Mesenchymal stem cell (in vitro differentiated cells and primary cell): ENCODE measurements at regions not wholly inside any gene's neighbourhood (a gene's known extent, or its start where the extent isn't known, plus 50 kb on each side); places are given as distances from the start of the nearest gene placed in this dataset.
A peak's percentile ranks its signal among the peaks of the same experiment; 100 is the strongest.

ENCODE experiments used
- DNase-seq: peaks from one replicate; pipeline ENCODE4 v3.0.0-alpha.2; 2013
- H2AFZ ChIP-seq: one replicate; pipeline ENCODE4 v1.6.1; 2013; ENCODE audit warnings: low read depth, mild to moderate bottlenecking, control low read depth, inconsistent platforms, low read length, moderate library complexity
- H2AK5ac ChIP-seq: 2 replicates; pipeline ENCODE4 v1.6.1; 2013; ENCODE audit warnings: low read length, moderate library complexity, mild to moderate bottlenecking, inconsistent platforms; ENCODE audit not compliant: severe bottlenecking
- H2BK120ac ChIP-seq: one replicate; pipeline ENCODE4 v1.6.1; 2013; ENCODE audit warnings: low read depth, mild to moderate bottlenecking, inconsistent platforms, low read length, moderate library complexity
- H2BK12ac ChIP-seq, 2 experiments: one replicate each; pipeline ENCODE4 v1.6.1; 2013; ENCODE audit warnings: inconsistent platforms in 2 of 2, low read length in 2 of 2, mild to moderate bottlenecking in 2 of 2, moderate library complexity in 2 of 2, control low read depth in 1 of 2
- H2BK15ac ChIP-seq: one replicate; pipeline ENCODE4 v1.6.1; 2013; ENCODE audit warnings: mild to moderate bottlenecking, low read depth, inconsistent platforms; ENCODE audit not compliant: poor library complexity, severe bottlenecking
- H2BK5ac ChIP-seq: 2 replicates; pipeline ENCODE4 v1.6.1; 2013; ENCODE audit warnings: low read depth, mild to moderate bottlenecking, low read length, control low read depth, inconsistent platforms; ENCODE audit not compliant: poor library complexity, severe bottlenecking
- H3K14ac ChIP-seq, 2 experiments: one replicate each; pipeline ENCODE4 v1.6.1; 2013; ENCODE audit warnings: inconsistent platforms in 2 of 2, low read length in 2 of 2, control low read depth in 1 of 2, mild to moderate bottlenecking in 1 of 2, moderate library complexity in 1 of 2
- H3K18ac ChIP-seq, 2 experiments: one replicate each; pipeline ENCODE4 v1.6.1; 2013; ENCODE audit warnings: inconsistent platforms in 2 of 2, low read length in 2 of 2, control low read depth in 1 of 2, low read depth in 1 of 2, mild to moderate bottlenecking in 1 of 2
- H3K23ac ChIP-seq, 2 experiments: one replicate each; pipeline ENCODE4 v1.6.1; 2013; ENCODE audit warnings: inconsistent platforms in 2 of 2, low read length in 2 of 2, mild to moderate bottlenecking in 2 of 2, moderate library complexity in 2 of 2, control low read depth in 1 of 2
- H3K27ac ChIP-seq: 2 replicates; pipeline ENCODE4 v1.5.1; 2013; ENCODE audit warnings: mild to moderate bottlenecking, moderate library complexity, low read length, control low read depth, inconsistent platforms; ENCODE audit not compliant: poor library complexity, severe bottlenecking
- H3K27me3 ChIP-seq, 2 experiments: 2 replicates each; pipeline versions ENCODE4 v1.6.1 to v1.7.0; 2013; ENCODE audit warnings: low read length in 2 of 2, mild to moderate bottlenecking in 2 of 2, moderate library complexity in 2 of 2, control low read depth in 1 of 2, inconsistent platforms in 1 of 2; ENCODE audit not compliant: control insufficient read depth in 1 of 2, insufficient read depth in 1 of 2
- H3K36me3 ChIP-seq, 2 experiments: 2 replicates each; pipeline versions ENCODE4 v1.6.1 to v1.7.0; 2013; ENCODE audit warnings: low read length in 2 of 2, control low read depth in 1 of 2, inconsistent platforms in 1 of 2, low read depth in 1 of 2, mild to moderate bottlenecking in 1 of 2; ENCODE audit not compliant: insufficient read depth in 2 of 2, control insufficient read depth in 1 of 2
- H3K4ac ChIP-seq, 2 experiments: one replicate each; pipeline ENCODE4 v1.6.1; 2013; ENCODE audit warnings: inconsistent platforms in 2 of 2, low read length in 2 of 2, mild to moderate bottlenecking in 2 of 2, moderate library complexity in 2 of 2, control low read depth in 1 of 2, low read depth in 1 of 2
- H3K4me1 ChIP-seq: 2 replicates; pipeline ENCODE4 v1.6.1; 2013; ENCODE audit warnings: low read depth, low read length, control low read depth; ENCODE audit not compliant: control insufficient read depth, insufficient read depth
- H3K4me2 ChIP-seq: 2 replicates; pipeline ENCODE4 v1.6.1; 2013; ENCODE audit warnings: low read length, mild to moderate bottlenecking, inconsistent platforms; ENCODE audit not compliant: poor library complexity, severe bottlenecking
- H3K4me3 ChIP-seq, 2 experiments: 2 replicates each; pipeline versions ENCODE4 v1.5.1 to v1.7.0; 2013; ENCODE audit warnings: low read length in 2 of 2, mild to moderate bottlenecking in 2 of 2, control low read depth in 1 of 2, low read depth in 1 of 2; ENCODE audit not compliant: insufficient read depth in 1 of 2
- H3K79me1 ChIP-seq: replicated peaks from 2 replicates; pipeline ENCODE4 v1.6.1; 2013; ENCODE audit warnings: mild to moderate bottlenecking, control low read depth, low read length, inconsistent platforms; ENCODE audit not compliant: poor library complexity, severe bottlenecking
- H3K9ac ChIP-seq: 2 replicates; pipeline ENCODE4 v1.7.0; 2013; ENCODE audit warnings: mild to moderate bottlenecking, low read length, moderate library complexity
- H3K9me3 ChIP-seq: 2 replicates; pipeline ENCODE4 v1.7.0; 2013; ENCODE audit warnings: mild to moderate bottlenecking, low read length; ENCODE audit not compliant: control insufficient read depth
- H4K8ac ChIP-seq: one replicate; pipeline ENCODE4 v1.6.1; 2013; ENCODE audit warnings: inconsistent platforms, mild to moderate bottlenecking, low read length, moderate library complexity
- H4K91ac ChIP-seq: one replicate; pipeline ENCODE4 v1.6.1; 2013; ENCODE audit warnings: mild to moderate bottlenecking, low read length, inconsistent platforms
- WGBS: methylation state at CpG from one replicate; pipeline ENCODE4 v1.1.7; 2013; ENCODE audit warnings: mixed read lengths; 5-methylcytosine and 5-hydroxymethylcytosine counted together

DNA sequence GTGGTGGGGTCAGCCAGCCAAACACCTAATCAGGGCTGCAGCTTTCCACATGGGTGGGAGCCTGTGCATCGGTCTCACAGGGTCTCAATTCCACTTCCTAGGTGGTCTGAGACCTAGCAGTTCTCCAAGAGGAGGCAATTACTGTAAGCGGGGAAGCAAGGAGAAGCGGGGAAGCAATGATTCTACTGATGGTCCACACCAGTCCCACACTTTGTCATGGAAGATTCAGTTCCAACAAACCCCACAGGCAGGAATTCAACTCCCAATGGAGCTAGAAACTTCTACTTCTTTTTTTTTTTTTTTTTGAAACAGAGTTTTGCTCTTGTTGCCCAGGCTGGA is 158.7 kb upstream of the RAI14 start:
- peak overlapping the region in 1 of 2 experiments; percentile 32 for H3K4ac ChIP-seq
- no peak overlapping the region for H3K4me2 ChIP-seq
- H2AK5ac ChIP-seq, result no peak overlapping the region
- no peak overlapping the region for H2BK120ac ChIP-seq
- peak overlapping the region in 1 of 2 experiments; percentile 64 for H2BK12ac ChIP-seq
- no peaks in the 10 kb centered on the region for H3K27me3 ChIP-seq
- peak overlapping the region in 1 of 2 experiments; percentile 7 for H3K4me3 ChIP-seq
- no peak overlapping the region for H3K23ac ChIP-seq
- H3K14ac ChIP-seq, result no peak overlapping the region
- no peak overlapping the region for H2BK15ac ChIP-seq
- H3K9ac ChIP-seq, result peak overlapping the region; percentile 60
- peaks cover 11% of the 10 kb centered on the region for H3K4me1 ChIP-seq
- no peak overlapping the region for H4K8ac ChIP-seq
- H2AFZ ChIP-seq, result no peak overlapping the region
- H3K27ac ChIP-seq, result no peak overlapping the region
- no peak for DNase-seq
- H2BK5ac ChIP-seq, result no peak overlapping the region
- H3K9me3 ChIP-seq, result peaks cover 6% of the 10 kb centered on the region
- H4K91ac ChIP-seq, result no peak overlapping the region
- no peaks in the 10 kb centered on the region for H3K79me1 ChIP-seq
- H3K36me3 ChIP-seq, result no peaks in the 10 kb centered on the region
- H3K18ac ChIP-seq, result peak overlapping the region in 1 of 2 experiments; percentile 55
- 70% methylated on average over 3 of the region's 3 CpGs for WGBS

DNA sequence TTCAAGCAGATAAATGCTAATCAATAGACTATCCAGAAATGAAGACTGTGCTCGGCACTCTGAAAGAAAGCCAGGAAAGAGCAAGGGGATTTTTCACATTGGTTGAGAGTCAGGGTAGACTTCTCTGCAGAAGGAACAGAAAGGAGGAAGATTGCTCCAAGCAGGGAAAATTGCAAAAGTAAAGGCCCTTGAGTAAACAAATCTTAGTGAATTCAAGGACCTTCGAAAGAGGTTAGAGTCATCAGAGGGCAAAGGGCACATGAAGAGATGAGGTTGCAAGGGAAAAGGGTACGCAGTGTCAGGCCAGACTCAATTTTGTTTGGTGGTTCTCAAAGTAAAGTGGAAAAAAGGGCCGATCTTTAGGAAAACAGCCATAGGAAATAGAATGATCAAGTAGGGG is 157.6 kb upstream of the RAI14 start:
- H3K18ac ChIP-seq, result peak overlapping the region; percentile 6 to 78
- no peak overlapping the region for H4K8ac ChIP-seq
- H2BK15ac ChIP-seq, result no peak overlapping the region
- H2BK5ac ChIP-seq, result no peak overlapping the region
- WGBS, result 4% methylated on average over 4 of the region's 4 CpGs
- H3K4me3 ChIP-seq, result no peak overlapping the region
- no peak overlapping the region for H4K91ac ChIP-seq
- peak overlapping the region in 1 of 2 experiments; percentile 67 for H3K4ac ChIP-seq
- no peak overlapping the region for H3K14ac ChIP-seq
- H2BK120ac ChIP-seq, result peak overlapping the region; percentile 35
- H2AK5ac ChIP-seq, result peak overlapping the region; percentile 44
- H3K23ac ChIP-seq, result no peak overlapping the region
- H3K9ac ChIP-seq, result peak overlapping the region; percentile 62
- peak; percentile 77 for DNase-seq
- H3K27me3 ChIP-seq, result no peaks in the 10 kb centered on the region
- no peaks in the 10 kb centered on the region for H3K36me3 ChIP-seq
- no peaks in the 10 kb centered on the region for H3K79me1 ChIP-seq
- peak overlapping the region; percentile 74 for H3K27ac ChIP-seq
- H3K9me3 ChIP-seq, result peaks cover 6% of the 10 kb centered on the region
- H2AFZ ChIP-seq, result no peak overlapping the region
- H3K4me1 ChIP-seq, result peaks cover 16% of the 10 kb centered on the region
- peak overlapping the region in 1 of 2 experiments; percentile 1 for H2BK12ac ChIP-seq
- H3K4me2 ChIP-seq, result no peak overlapping the region

DNA sequence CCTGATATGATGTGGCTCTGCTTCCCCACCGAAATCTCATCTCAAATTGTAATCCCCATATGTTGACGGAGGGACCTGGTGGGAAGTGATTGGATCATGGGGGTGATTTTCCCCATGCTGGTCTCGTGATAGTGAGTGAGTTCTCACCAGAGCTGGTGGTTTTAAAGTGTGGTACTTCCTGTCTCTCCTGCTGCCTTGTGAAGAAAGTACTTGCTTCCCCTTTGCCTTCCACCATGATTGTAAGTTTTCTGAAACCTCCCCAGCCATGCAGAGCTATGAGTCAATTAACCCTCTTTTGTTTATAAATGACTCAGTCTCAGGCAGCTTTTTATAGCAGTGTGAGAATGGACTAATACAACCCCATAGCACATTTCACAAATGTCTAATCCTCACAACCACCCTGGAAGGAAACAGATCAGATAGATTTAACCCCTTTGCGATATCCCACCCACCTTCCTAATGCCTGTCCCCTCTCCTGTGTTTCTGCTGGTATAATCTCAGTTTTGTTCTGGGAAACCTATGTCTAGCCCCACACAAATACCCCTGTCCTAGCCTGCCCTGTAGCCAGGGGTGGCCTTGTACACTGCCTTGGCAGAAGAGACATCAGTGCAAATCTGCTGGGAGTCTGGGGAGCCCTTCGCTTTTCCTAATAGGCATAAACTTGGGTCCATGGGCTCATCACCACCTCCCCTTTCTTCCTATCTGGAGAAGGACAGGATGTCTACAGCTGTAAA is 157.0 kb upstream of the RAI14 start:
- H2BK120ac ChIP-seq, result peak overlapping the region; percentile 73
- peak overlapping the region in 1 of 2 experiments; percentile 72 for H3K14ac ChIP-seq
- peak overlapping the region; percentile 74 for H3K27ac ChIP-seq
- no peak overlapping the region for H2AFZ ChIP-seq
- H2BK15ac ChIP-seq, result peak overlapping the region; percentile 87
- peak overlapping the region; percentile 59 to 91 for H3K4ac ChIP-seq
- H2BK5ac ChIP-seq, result no peak overlapping the region
- peak overlapping the region; percentile 6 to 86 for H3K18ac ChIP-seq
- H2AK5ac ChIP-seq, result peak overlapping the region; percentile 26
- H3K27me3 ChIP-seq, result no peaks in the 10 kb centered on the region
- peak overlapping the region; percentile 62 for H3K9ac ChIP-seq
- no peak overlapping the region for H3K23ac ChIP-seq
- peak overlapping the region; percentile 12 for H4K8ac ChIP-seq
- peak; percentile 97 for DNase-seq
- H2BK12ac ChIP-seq, result peak overlapping the region; percentile 17 to 69
- 16% methylated on average over 4 of the region's 5 CpGs for WGBS
- H3K4me3 ChIP-seq, result peak overlapping the region in 1 of 2 experiments; percentile 21
- H3K36me3 ChIP-seq, result no peaks in the 10 kb centered on the region
- H3K4me1 ChIP-seq, result peaks cover 19% of the 10 kb centered on the region
- peak overlapping the region; percentile 55 for H4K91ac ChIP-seq
- peaks cover 6% of the 10 kb centered on the region for H3K9me3 ChIP-seq
- H3K4me2 ChIP-seq, result no peak overlapping the region
- no peaks in the 10 kb centered on the region for H3K79me1 ChIP-seq

DNA sequence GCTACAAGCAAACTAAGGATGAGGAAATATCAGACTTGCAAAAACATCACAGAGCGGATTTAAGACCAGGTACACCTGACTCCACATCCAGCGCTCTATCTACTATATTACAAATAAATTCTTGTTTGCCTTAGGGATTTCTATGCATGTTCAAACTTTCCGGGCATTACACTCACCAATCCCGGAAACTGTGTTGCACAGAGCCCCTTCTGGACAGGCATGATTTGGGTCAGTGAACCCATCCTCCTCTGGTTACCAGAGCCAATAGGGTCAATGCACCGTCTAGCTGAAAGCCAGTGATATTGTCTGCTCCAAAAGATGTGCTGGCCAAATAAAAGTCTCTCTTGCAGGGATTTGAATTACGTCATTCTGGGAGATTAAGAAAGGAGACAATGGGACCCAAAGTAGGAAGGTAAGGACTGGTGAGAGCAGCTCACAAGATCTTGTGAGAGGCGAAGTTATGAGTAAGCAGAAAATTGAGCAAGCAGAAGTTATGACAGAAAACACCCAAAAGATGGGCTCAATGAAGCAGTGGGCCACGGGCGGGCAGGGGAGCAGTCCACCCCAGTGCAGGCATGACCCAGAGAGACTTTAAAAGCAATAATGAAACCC is 155.8 kb upstream of the RAI14 start:
- H3K9me3 ChIP-seq, result peaks cover 4% of the 10 kb centered on the region
- H4K8ac ChIP-seq, result no peak overlapping the region
- peak overlapping the region; percentile 77 for H2AK5ac ChIP-seq
- H3K23ac ChIP-seq, result no peak overlapping the region
- H4K91ac ChIP-seq, result no peak overlapping the region
- no peak overlapping the region for H2BK5ac ChIP-seq
- 89% methylated on average over 9 of the region's 9 CpGs for WGBS
- H3K4ac ChIP-seq, result peak overlapping the region in 1 of 2 experiments; percentile 28
- no peak overlapping the region for H2BK15ac ChIP-seq
- H3K14ac ChIP-seq, result no peak overlapping the region
- H3K18ac ChIP-seq, result no peak overlapping the region
- H3K4me1 ChIP-seq, result peaks cover 19% of the 10 kb centered on the region
- H3K4me3 ChIP-seq, result no peak overlapping the region
- H2AFZ ChIP-seq, result no peak overlapping the region
- H2BK120ac ChIP-seq, result no peak overlapping the region
- H3K79me1 ChIP-seq, result no peaks in the 10 kb centered on the region
- no peak overlapping the region for H3K4me2 ChIP-seq
- H3K27ac ChIP-seq, result no peak overlapping the region
- H3K36me3 ChIP-seq, result no peaks in the 10 kb centered on the region
- no peak for DNase-seq
- no peak overlapping the region for H3K9ac ChIP-seq
- no peaks in the 10 kb centered on the region for H3K27me3 ChIP-seq
- peak overlapping the region in 1 of 2 experiments; percentile 82 for H2BK12ac ChIP-seq
